NT2/D1 (cell line): ENCODE measurements at regions not wholly inside any gene's neighbourhood (a gene's known extent, or its start where the extent isn't known, plus 50 kb on each side); places are given as distances from the start of the nearest gene placed in this dataset.

ENCODE experiments used
- SUZ12 ChIP-seq: IDR thresholded peaks from 2 replicates; pipeline ENCODE4 v1.6.1; 2011; ENCODE audit not compliant: insufficient read length, insufficient read depth; ENCODE audit errors: extremely low read depth
- ZNF274 ChIP-seq: IDR thresholded peaks from 2 replicates; pipeline ENCODE4 v1.6.1; 2011; ENCODE audit warnings: mild to moderate bottlenecking, low read depth, low read length

DNA sequence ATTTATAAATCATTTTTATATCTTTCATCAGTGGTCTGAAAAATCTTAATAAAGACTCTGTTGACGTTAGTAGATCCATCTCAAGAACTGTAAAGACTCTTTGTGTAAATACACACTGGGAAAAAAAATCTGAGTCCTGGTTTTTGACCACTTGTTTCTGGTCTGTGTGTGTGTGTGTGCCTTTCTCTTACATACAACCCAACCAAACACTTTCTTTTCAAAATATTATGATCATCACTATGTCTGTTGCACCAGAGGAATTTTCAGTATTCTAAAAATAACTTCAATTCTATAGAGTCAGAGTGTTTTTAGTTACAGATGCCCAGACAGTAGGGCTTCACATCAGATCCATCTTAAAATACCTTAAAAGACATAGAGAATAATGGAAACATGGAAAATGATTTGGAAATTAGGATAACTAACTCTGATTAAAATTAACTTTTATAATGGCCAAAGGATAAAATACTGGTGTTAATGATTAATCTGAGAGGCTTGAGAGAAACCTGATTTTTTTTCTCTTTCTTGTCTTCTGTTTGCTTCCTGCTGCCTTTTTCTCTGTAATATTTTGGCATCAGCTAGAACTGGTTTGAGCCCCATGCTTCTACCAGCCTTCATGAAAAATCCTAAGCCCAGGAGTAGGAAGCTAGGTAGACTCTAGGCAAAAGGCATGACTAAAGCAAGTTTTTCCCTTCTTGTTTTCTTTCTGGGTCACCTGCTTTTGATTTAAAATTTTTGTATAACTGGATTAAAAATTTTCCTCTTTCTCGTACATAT, 99.7 kb downstream of the ATXN3L start:
- TF ChIP-seq SUZ12 (no peak), ZNF274 (no peak)
